CMK (cell line): ENCODE measurements at regions not wholly inside any gene's neighbourhood (a gene's known extent, or its start where the extent isn't known, plus 50 kb on each side); places are given as distances from the start of the nearest gene placed in this dataset.
"Not testable (repeated sequence)": the region's sequence is repeated elsewhere in the genome, so short reads cannot be mapped to it uniquely, and the experiment has no call there.

Source experiments
- DNase-seq: peaks from one replicate; pipeline ENCODE4 v3.0.0-alpha.2; 2010; ENCODE audit warnings: low read depth

DNA sequence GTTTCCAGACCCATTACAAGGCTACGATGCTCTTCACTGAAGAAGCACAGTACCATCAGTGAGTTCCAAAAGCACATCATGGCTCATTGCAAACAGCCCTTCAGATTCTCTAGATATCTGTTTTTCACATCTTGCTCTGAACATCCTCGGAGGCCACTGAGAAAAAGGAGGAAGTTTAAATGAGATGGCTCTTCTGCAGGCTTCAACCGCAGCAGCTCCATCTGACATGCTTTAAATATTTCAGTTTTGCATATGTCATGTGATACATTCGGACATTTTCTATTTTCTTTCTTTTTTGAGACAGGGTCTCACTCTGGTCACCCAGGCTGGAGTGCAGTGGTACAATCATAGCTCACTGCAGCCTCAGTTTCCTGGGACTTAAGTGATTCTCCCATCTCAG lies 396.8 kb downstream of the NPIPA8 start:
- DNase-seq: no peak

DNA sequence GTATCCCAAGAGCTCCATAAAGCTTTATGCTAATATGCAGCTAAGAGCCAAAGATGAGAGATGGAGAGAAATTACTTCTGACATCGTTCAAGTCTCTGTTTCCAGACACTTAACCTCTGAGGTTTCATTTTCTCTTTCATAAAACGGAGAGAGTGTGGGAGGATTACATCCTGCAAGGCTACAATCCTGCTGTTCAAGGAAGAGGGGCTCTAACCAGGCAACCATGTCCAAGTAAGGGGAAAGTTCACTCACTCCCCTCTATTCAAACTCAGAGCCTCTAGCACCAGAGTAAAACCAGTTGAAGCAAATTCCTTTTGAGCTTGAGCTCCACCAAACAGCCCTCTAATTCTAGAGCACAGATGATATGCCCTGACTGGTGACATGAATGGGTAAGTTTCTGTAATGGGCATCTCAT lies 397.4 kb downstream of the NPIPA8 start:
- DNase-seq: no peak

DNA sequence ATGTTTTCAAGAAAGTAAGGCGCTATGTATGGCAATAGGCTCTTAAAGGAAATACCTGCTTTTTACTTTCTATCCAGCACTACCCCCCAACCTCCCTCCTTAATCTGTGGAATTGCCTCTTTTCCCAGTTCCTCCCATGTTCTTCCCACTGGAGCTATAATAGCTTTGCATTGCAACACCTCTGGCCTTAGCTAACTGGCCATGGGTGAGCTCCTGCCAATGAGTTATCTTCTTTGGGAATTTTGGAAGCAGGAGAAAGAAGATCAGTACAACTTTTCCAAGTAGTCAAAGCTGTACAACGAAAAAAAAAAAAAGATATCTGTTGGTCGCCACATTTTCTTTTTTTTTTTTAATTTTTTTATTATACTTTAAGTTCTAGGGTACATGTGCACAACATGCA lies 398.0 kb downstream of the NPIPA8 start:
- no peak for DNase-seq

- DNase-seq: no peak
Observed at GRCh38 chr16:17936766-17937402, 399.7 kb downstream of the NPIPA8 start.

DNA sequence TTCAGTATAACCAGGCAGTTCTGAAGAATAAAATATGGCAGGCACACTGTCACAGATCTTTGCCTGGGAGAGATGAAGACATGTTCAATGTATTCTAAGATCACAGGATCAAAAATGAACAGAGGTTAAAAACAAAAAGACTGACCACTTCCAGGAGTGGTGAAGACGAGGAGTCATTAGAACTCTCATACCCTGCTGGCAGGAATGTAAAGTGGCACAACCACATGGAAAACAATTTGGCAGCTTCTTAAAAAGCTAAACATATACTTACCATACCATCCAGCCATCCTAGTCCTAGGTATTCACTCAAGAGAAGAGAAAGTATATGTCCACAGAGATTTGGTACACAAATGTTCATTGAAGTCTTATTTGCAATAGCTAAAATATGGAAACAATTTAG lies 406.3 kb downstream of the NPIPA8 start:
- DNase-seq: no peak

GRCh38 chr16:17926866-17927399 lies 409.6 kb downstream of the NPIPA8 start:
- DNase-seq: no peak

GRCh38 chr16:17926461-17926860 lies 410.1 kb downstream of the NPIPA8 start:
- no peak for DNase-seq

- DNase-seq: no peak
Observed at GRCh38 chr16:17925761-17926160, 410.8 kb downstream of the NPIPA8 start.

- DNase-seq: peak; percentile 24
Observed at GRCh38 chr16:17921357-17921978, 415.1 kb downstream of the NPIPA8 start.

- DNase-seq: no peak
Observed at GRCh38 chr16:17917316-17918019, 419.1 kb downstream of the NPIPA8 start.

DNA sequence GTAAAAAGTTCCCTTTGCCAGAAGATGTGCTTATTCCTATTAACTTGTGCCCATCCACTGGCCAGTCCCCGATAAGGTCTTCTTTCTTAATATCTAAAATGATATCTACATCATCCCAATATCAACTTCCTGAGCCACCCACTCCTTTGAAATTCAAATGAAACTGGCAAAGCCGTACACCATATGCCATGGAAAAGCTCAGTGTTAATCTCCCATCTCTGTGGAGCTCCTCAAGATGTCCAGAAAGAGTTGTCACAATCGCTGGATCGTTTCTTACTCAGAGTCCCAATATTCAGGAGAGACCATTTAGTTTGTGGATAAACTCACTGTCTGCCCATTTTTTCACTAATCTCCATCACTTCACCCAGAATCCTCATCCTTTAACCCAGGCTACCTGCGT lies 420.7 kb downstream of the NPIPA8 start:
- no peak for DNase-seq

DNA sequence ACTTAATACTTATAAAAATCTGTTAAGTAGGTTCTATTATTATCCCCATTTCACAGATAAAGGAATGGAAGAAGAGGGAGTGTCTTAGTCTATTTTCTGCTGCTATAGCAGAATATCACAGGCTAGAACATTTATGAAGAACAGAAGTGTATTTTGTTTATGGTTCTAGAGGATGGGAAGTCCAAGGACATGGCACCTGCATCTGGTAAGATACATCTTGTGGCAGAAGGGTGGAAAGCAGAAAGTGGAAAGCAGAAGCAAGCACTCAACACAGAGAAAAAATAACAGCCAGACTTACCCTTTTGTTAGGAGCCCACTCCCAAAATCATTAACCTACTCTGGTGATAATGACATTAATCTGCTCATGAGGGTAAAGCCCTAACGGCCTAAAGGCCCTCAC lies 422.4 kb downstream of the NPIPA8 start:
- no peak for DNase-seq

- not testable (repeated sequence) for DNase-seq
Observed at GRCh38 chr16:17911578-17911977, 425.0 kb downstream of the NPIPA8 start.

DNA sequence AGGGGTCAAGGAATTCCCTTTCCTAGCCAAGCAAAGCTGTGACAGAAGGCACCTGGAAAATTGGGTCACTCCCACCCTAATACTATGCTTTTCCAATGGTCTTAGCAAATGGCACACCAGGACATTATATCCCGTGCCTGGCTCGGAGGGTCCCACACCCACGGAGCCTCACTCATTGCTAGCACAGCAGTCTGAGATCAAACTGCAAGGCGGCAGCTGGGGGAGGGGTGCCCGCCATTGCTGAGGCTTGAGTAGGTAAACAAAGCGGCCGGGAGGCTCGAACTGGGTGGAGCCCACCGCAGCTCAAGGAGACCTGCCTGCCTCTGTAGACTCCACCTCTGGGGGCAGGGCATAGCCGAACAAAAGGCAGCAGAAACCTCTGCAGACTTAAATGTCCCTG lies 429.9 kb downstream of the NPIPA8 start:
- not testable (repeated sequence) for DNase-seq

- DNase-seq: no peak
Observed at GRCh38 chr16:17901309-17901708, 430.5 kb upstream of the XYLT1 start.

- no peak for DNase-seq
Observed at GRCh38 chr16:17899141-17899540, 428.4 kb upstream of the XYLT1 start.

- DNase-seq: no peak
Observed at GRCh38 chr16:17887963-17888362, 417.2 kb upstream of the XYLT1 start.

GRCh38 chr16:17885659-17886207 lies 415.0 kb upstream of the XYLT1 start:
- no peak for DNase-seq

- no peak for DNase-seq
Observed at GRCh38 chr16:17877821-17878360, 407.1 kb upstream of the XYLT1 start.

DNA sequence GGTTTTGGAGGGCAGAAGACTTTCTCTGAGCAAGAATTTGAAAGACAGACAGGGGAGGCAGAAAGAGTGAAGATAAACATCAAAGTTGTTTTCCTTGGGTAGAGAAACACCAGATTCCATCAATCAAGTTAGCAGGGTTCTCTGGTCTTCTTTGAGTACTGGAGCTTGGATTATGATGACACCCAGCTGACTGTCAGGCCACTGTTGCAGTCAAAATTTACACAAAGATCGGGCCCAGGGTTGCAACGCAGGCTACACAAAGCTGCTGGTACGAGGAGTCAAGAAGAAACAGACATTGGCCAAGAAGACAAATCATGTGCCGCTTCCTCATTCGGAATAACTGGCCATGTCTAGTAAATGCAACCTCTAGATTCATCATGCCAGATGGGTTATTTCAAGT lies 396.2 kb upstream of the XYLT1 start:
- DNase-seq: no peak

DNA sequence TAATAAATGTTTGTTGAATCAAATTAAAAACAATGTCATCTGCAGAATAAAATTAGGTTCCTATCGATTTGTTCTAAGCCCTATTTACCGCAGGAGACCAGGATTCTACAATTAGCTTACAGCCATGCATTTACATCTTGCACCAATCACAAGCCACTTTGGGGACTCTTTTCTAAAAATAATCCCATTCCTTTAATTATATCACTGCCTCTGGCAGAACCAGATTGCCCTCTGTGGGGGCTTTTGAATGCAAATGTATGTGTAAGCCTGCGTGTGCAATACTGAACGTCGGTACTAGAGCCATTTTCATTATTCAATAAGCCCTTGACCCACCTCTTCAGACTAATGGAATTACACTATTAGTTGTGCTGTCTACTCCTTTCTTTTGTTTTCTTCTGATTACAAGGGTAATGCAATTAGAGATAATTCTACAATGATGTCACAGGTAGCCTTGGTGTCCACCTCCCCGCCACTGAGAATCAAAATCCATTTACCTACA lies 391.3 kb upstream of the XYLT1 start:
- DNase-seq: no peak

DNA sequence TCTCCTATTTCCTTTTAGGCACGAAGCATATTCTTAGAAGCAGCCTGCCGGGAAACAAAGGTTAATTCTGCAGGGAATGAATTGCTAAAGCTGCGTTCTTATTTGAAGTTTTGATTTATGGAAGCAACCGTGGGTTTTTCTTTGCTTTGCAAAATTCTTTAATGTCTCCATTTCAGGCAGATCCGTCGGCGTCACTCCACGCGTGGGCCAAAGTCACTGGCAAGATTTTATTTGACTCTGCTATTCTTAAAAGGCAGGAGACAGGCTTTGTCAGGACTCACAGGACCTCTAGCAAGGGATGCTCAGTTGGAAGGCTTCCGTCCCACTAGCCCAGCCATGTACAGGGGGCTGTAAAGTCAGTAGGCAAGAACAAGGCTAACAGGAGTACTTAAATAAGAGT lies 387.3 kb upstream of the XYLT1 start:
- DNase-seq: no peak
